Loucy (cell line): ENCODE measurements at regions not wholly inside any gene's neighbourhood (a gene's known extent, or its start where the extent isn't known, plus 50 kb on each side); places are given as distances from the start of the nearest gene placed in this dataset.

Experiments used
- CTCF ChIP-seq: fragments of 200-600 bp; sonication (generic); conservative IDR thresholded peaks from 2 replicates; pipeline ENCODE4 v1.5.1; 2014; ENCODE audit warnings: mild to moderate bottlenecking, antibody characterized with exemption, low read length
- EZH2phosphoT487 ChIP-seq: fragments of 200-600 bp; IDR thresholded peaks from 2 replicates; pipeline ENCODE4 v1.6.1; 2018; ENCODE audit warnings: antibody characterized with exemption, mild to moderate bottlenecking, moderate library complexity, borderline replicate concordance

GRCh38 chr17:73782641-73783381, 138.6 kb upstream of the SDK2 start:
- TF ChIP-seq CTCF: peak; percentile 44
- TF ChIP-seq EZH2phosphoT487: no peak
